GM23338 (cell line): ENCODE measurements at regions not wholly inside any gene's neighbourhood (a gene's known extent, or its start where the extent isn't known, plus 50 kb on each side); places are given as distances from the start of the nearest gene placed in this dataset.

Experiments
- CTCF ChIP-seq, 2 experiments: fragments of 200-600 bp in 1 of 2; sonication (generic) in 1 of 2; conservative IDR thresholded peaks; 2 replicates each; pipeline versions ENCODE4 v1.5.1 to v1.6.1; 2016 to 2017; ENCODE audit warnings: antibody characterized with exemption in 2 of 2, low read depth in 2 of 2, mild to moderate bottlenecking in 2 of 2, moderate library complexity in 1 of 2
- EZH2phosphoT487 ChIP-seq: fragments of 200-600 bp; sonication (generic); IDR thresholded peaks from one replicate; pipeline ENCODE4 v1.8.1; 2018; ENCODE audit warnings: antibody characterized with exemption; ENCODE audit not compliant: unreplicated experiment
- JUNB ChIP-seq: IDR thresholded peaks from one replicate; pipeline ENCODE4 v1.6.1; 2016; ENCODE audit warnings: antibody characterized with exemption; ENCODE audit not compliant: unreplicated experiment

GRCh38 chr11:103652013-103652412 is 384.4 kb upstream of the DDI1 start:
- TF ChIP-seq EZH2phosphoT487 = no peak
- no peak for TF ChIP-seq CTCF (conservative IDR thresholded peaks at IDR 0.05; ENCODE audit: low read depth in 2 of 2)
- TF ChIP-seq JUNB = no peak
